ENCODE measurements at regions not wholly inside any gene's neighbourhood (a gene's known extent, or its start where the extent isn't known, plus 50 kb on each side); places are given as distances from the start of the nearest gene placed in this dataset.
"Not testable (repeated sequence)": the region's sequence is repeated elsewhere in the genome, so short reads cannot be mapped to it uniquely, and the experiment has no call there.

GRCh38 chr6:167688123-167688522 is 138.6 kb upstream of the AFDN start (continued):
- no peak for TF ChIP-seq POU6F1 (CRISPR knock-in tag; IDR thresholded peaks at IDR 0.05; ENCODE audit: borderline replicate concordance, low read depth)
- no peak for TF ChIP-seq ZFP30 (CRISPR knock-in tag; IDR thresholded peaks at IDR 0.05)

GRCh38 chr6:167689278-167689677 is 137.4 kb upstream of the AFDN start:
- no peak for ATAC-seq
- TF ChIP-seq PATZ1 (CRISPR knock-in tag; IDR thresholded peaks at IDR 0.05; ENCODE audit: borderline replicate concordance) = no peak
- TF ChIP-seq ZFP3 (CRISPR knock-in tag; IDR thresholded peaks at IDR 0.05) = no peak
- TF ChIP-seq CSDC2 (CRISPR knock-in tag; IDR thresholded peaks at IDR 0.05) = no peak
- TF ChIP-seq ZFP30 (CRISPR knock-in tag; IDR thresholded peaks at IDR 0.05) = no peak
- no peak for TF ChIP-seq GLIS3 (CRISPR knock-in tag; IDR thresholded peaks at IDR 0.05)
- no peak for TF ChIP-seq TSHZ2 (CRISPR knock-in tag; IDR thresholded peaks at IDR 0.05)
- TF ChIP-seq BACH2 (CRISPR knock-in tag; IDR thresholded peaks at IDR 0.05; ENCODE audit: borderline replicate concordance) = no peak
- no peak for TF ChIP-seq CSRNP3 (CRISPR knock-in tag; IDR thresholded peaks at IDR 0.05)
- TF ChIP-seq TCF4 (CRISPR knock-in tag; IDR thresholded peaks at IDR 0.05; ENCODE audit: borderline replicate concordance) = no peak
- no peak for TF ChIP-seq RARB (CRISPR knock-in tag; IDR thresholded peaks at IDR 0.05)
- no peak for TF ChIP-seq ZNF565 (CRISPR knock-in tag; conservative IDR thresholded peaks at IDR 0.05; ENCODE audit: low read depth)
- no peak for TF ChIP-seq ISL1 (CRISPR knock-in tag; IDR thresholded peaks at IDR 0.05)
- TF ChIP-seq PPARA (CRISPR knock-in tag; IDR thresholded peaks at IDR 0.05; ENCODE audit: borderline replicate concordance) = no peak
- no peak for TF ChIP-seq TOX (CRISPR knock-in tag; IDR thresholded peaks at IDR 0.05; ENCODE audit: borderline replicate concordance)
- no peak for TF ChIP-seq OSR1 (CRISPR knock-in tag; IDR thresholded peaks at IDR 0.05)
- no peak for TF ChIP-seq CREB5 (CRISPR knock-in tag; IDR thresholded peaks at IDR 0.05; ENCODE audit: low read depth)
- no peak for TF ChIP-seq ZNF70 (CRISPR knock-in tag; IDR thresholded peaks at IDR 0.05)
- no peak for TF ChIP-seq POU6F1 (CRISPR knock-in tag; IDR thresholded peaks at IDR 0.05; ENCODE audit: borderline replicate concordance, low read depth)

- TF ChIP-seq ZC3H10 (CRISPR knock-in tag; IDR thresholded peaks at IDR 0.05) (no peak), PPARA (CRISPR knock-in tag; IDR thresholded peaks at IDR 0.05; ENCODE audit: borderline replicate concordance) (no peak), GLIS3 (CRISPR knock-in tag; IDR thresholded peaks at IDR 0.05) (no peak), ZNF70 (CRISPR knock-in tag; IDR thresholded peaks at IDR 0.05) (no peak), CREB5 (CRISPR knock-in tag; IDR thresholded peaks at IDR 0.05; ENCODE audit: low read depth) (no peak), OSR1 (CRISPR knock-in tag; IDR thresholded peaks at IDR 0.05) (no peak), BACH2 (CRISPR knock-in tag; IDR thresholded peaks at IDR 0.05; ENCODE audit: borderline replicate concordance) (no peak), ZNF565 (CRISPR knock-in tag; conservative IDR thresholded peaks at IDR 0.05; ENCODE audit: low read depth) (no peak)
- ATAC-seq = no peak
Observed at GRCh38 chr6:167689751-167690150, 137.0 kb upstream of the AFDN start.

GRCh38 chr6:167690167-167690922 is 136.4 kb upstream of the AFDN start:
- ATAC-seq = not testable (repeated sequence)

Data from SK-N-SH treated with all-trans-retinoic acid at 6 μM for 48 hours (cell line).